Activated T-helper 1 cell treated with anti-CD3 and anti-CD28 coated beads, Interleukin-12 subunit alpha, Interleukin-12 subunit beta, Interleukin-2, Interleukin-4 antibody, amounts not matched to agents 30 ng/mL and 10 ng/mL and 1 ng/mL, durations not matched to agents 14 hours and 24 hours and 36 hours (primary cell): ENCODE measurements at regions not wholly inside any gene's neighbourhood (a gene's known extent, or its start where the extent isn't known, plus 50 kb on each side); places are given as distances from the start of the nearest gene placed in this dataset.

ENCODE experiments used
- DNase-seq: peaks from one replicate; pipeline ENCODE4 v3.0.0; 2021; ENCODE audit warnings: low spot score
- H3K27ac Mint-ChIP-seq: one replicate; pipeline ENCODE4 v1.8.0; 2021; ENCODE audit warnings: mild to moderate bottlenecking, mixed read lengths
- H3K27me3 Mint-ChIP-seq: one replicate; pipeline ENCODE4 v1.8.0; 2022; ENCODE audit warnings: mild to moderate bottlenecking, moderate library complexity, mixed read lengths; ENCODE audit not compliant: insufficient read depth
- H3K36me3 Mint-ChIP-seq: one replicate; pipeline ENCODE4 v1.8.0; 2021; ENCODE audit warnings: low read depth, mixed read lengths
- H3K4me1 Mint-ChIP-seq: one replicate; pipeline ENCODE4 v1.8.0; 2021; ENCODE audit warnings: low read depth, mixed read lengths
- H3K4me3 Mint-ChIP-seq: one replicate; pipeline ENCODE4 v1.8.0; 2021; ENCODE audit warnings: mild to moderate bottlenecking, moderate library complexity, mixed read lengths
- H3K9me3 Mint-ChIP-seq: one replicate; pipeline ENCODE4 v1.8.0; 2021; ENCODE audit warnings: mixed read lengths
- intact Hi-C: fragments of 100-400 bp; cut with micrococcal nuclease; formaldehyde crosslinking; loops from one replicate; pipeline ENCODE4 v1.15.1; 2024

- Mint-ChIP-seq H3K36me3 (no peaks in the 10 kb centered on the region), H3K4me1 (no peaks in the 10 kb centered on the region), H3K9me3 (no peaks in the 10 kb centered on the region), H3K27ac (no peak overlapping the region), H3K27me3 (no peaks in the 10 kb centered on the region), H3K4me3 (no peak overlapping the region)
- intact Hi-C loops = no loop called here
- DNase-seq = no peak
Measured at GRCh38 chr4:182018691-182019090, 224.5 kb upstream of the TENM3 start.

- Mint-ChIP-seq H3K9me3 (no peaks in the 10 kb centered on the region), H3K36me3 (no peaks in the 10 kb centered on the region), H3K4me3 (no peak overlapping the region), H3K4me1 (no peaks in the 10 kb centered on the region), H3K27ac (no peak overlapping the region), H3K27me3 (no peaks in the 10 kb centered on the region)
- no peak for DNase-seq
- intact Hi-C loops = no loop called here
Measured at GRCh38 chr4:182019148-182019652, 224.0 kb upstream of the TENM3 start.

DNA sequence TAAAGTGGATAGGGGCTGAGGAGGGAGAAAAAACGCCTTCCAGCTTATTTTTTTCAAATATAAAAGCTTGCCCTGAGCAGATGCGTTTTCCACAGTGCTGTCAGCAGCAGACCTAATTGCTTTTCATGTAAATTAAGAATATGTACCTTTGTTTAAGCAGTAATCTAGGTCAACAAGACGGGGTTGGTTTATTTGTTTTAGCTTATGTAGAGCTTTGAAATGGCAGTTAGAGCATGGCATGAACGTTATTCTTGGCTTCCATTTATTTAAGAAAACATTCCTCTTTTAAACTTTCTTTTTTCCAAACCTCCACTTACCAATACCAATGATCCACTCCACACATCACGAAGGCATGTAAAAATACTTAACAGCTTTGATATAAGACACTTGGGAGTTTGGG, 220.3 kb upstream of the TENM3 start:
- Mint-ChIP-seq H3K27me3 (no peaks in the 10 kb centered on the region), H3K9me3 (peaks cover 7% of the 10 kb centered on the region), H3K4me3 (no peak overlapping the region), H3K27ac (no peak overlapping the region), H3K36me3 (no peaks in the 10 kb centered on the region), H3K4me1 (no peaks in the 10 kb centered on the region)
- intact Hi-C loops = no loop called here
- no peak for DNase-seq

DNA sequence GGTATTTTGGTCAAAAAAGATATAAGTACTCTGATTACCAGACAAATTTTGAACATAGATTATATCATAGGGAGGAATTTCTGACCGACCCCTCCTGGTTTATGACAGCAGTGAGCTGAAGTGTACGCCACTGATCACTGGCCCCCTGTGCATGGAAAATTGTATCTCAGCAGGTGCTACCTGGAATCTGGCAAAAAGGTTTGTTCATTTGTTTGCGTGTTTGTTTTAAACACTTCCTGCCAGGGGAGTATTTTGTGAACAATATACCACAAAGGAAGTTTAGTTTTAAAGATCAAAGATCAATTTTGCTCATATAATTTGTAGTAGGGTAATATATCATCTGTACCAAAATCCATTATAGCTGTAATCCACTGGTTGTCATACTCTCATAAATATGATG, 219.7 kb upstream of the TENM3 start:
- H3K27ac Mint-ChIP-seq = no peak overlapping the region
- H3K36me3 Mint-ChIP-seq = no peaks in the 10 kb centered on the region
- DNase-seq = no peak
- H3K9me3 Mint-ChIP-seq = peaks cover 7% of the 10 kb centered on the region
- intact Hi-C loops = no loop called here
- no peaks in the 10 kb centered on the region for H3K4me1 Mint-ChIP-seq
- H3K27me3 Mint-ChIP-seq = no peaks in the 10 kb centered on the region
- H3K4me3 Mint-ChIP-seq = no peak overlapping the region

GRCh38 chr4:182042945-182043344, 200.3 kb upstream of the TENM3 start:
- Mint-ChIP-seq H3K4me1 (no peaks in the 10 kb centered on the region), H3K9me3 (no peaks in the 10 kb centered on the region), H3K27me3 (no peaks in the 10 kb centered on the region), H3K36me3 (no peaks in the 10 kb centered on the region), H3K27ac (no peak overlapping the region), H3K4me3 (no peak overlapping the region)
- intact Hi-C loops = no loop called here
- no peak for DNase-seq

- Mint-ChIP-seq H3K27me3 (no peaks in the 10 kb centered on the region), H3K9me3 (no peaks in the 10 kb centered on the region), H3K36me3 (no peaks in the 10 kb centered on the region), H3K27ac (no peak overlapping the region), H3K4me3 (no peak overlapping the region), H3K4me1 (no peaks in the 10 kb centered on the region)
- DNase-seq = no peak
- intact Hi-C loops = no loop called here
Measured at GRCh38 chr4:182048871-182049270, 194.3 kb upstream of the TENM3 start.

- no peak for DNase-seq
- H3K9me3 Mint-ChIP-seq = no peaks in the 10 kb centered on the region
- H3K36me3 Mint-ChIP-seq = no peaks in the 10 kb centered on the region
- no peaks in the 10 kb centered on the region for H3K27me3 Mint-ChIP-seq
- H3K4me1 Mint-ChIP-seq = no peaks in the 10 kb centered on the region
- intact Hi-C loops = no loop called here
- no peak overlapping the region for H3K4me3 Mint-ChIP-seq
- no peak overlapping the region for H3K27ac Mint-ChIP-seq
Measured at GRCh38 chr4:182056866-182057265, 186.3 kb upstream of the TENM3 start.

- H3K36me3 Mint-ChIP-seq = no peaks in the 10 kb centered on the region
- no peaks in the 10 kb centered on the region for H3K27me3 Mint-ChIP-seq
- no peak for DNase-seq
- no peaks in the 10 kb centered on the region for H3K4me1 Mint-ChIP-seq
- peaks cover 3% of the 10 kb centered on the region for H3K9me3 Mint-ChIP-seq
- intact Hi-C loops = no loop called here
- H3K4me3 Mint-ChIP-seq = no peak overlapping the region
- no peak overlapping the region for H3K27ac Mint-ChIP-seq
Measured at GRCh38 chr4:182062458-182062857, 180.7 kb upstream of the TENM3 start.

- H3K9me3 Mint-ChIP-seq = peaks cover 3% of the 10 kb centered on the region
- H3K27me3 Mint-ChIP-seq = no peaks in the 10 kb centered on the region
- H3K4me3 Mint-ChIP-seq = no peak overlapping the region
- no peaks in the 10 kb centered on the region for H3K36me3 Mint-ChIP-seq
- no peak overlapping the region for H3K27ac Mint-ChIP-seq
- no peaks in the 10 kb centered on the region for H3K4me1 Mint-ChIP-seq
- intact Hi-C loops = no loop called here
- no peak for DNase-seq
Measured at GRCh38 chr4:182062936-182063335, 180.3 kb upstream of the TENM3 start.

- no peaks in the 10 kb centered on the region for H3K36me3 Mint-ChIP-seq
- no peak overlapping the region for H3K27ac Mint-ChIP-seq
- H3K4me3 Mint-ChIP-seq = no peak overlapping the region
- intact Hi-C loops = no loop called here
- no peaks in the 10 kb centered on the region for H3K27me3 Mint-ChIP-seq
- peaks cover 3% of the 10 kb centered on the region for H3K9me3 Mint-ChIP-seq
- no peak for DNase-seq
- H3K4me1 Mint-ChIP-seq = no peaks in the 10 kb centered on the region
Measured at GRCh38 chr4:182063651-182064050, 179.6 kb upstream of the TENM3 start.

DNA sequence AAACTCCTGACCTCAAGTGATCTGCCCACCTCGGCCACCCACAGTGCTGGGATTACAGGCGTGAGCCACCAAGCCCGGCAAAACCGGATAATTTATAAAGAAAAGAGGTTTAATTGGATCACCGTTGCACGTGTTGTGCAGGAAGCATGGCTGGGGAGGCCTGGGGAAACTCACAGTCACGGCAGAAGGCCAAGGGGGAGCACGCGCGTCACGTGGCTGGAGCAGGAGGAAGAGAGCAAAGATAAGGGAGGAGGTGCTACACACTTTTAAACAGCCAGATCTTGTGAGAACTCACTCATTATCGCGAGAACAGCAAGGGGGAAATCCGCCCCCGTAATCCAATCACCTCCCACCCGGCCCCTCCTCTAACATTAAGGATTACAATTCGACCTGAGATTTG, 177.9 kb upstream of the TENM3 start:
- peaks cover 3% of the 10 kb centered on the region for H3K9me3 Mint-ChIP-seq
- H3K36me3 Mint-ChIP-seq = no peaks in the 10 kb centered on the region
- no peaks in the 10 kb centered on the region for H3K27me3 Mint-ChIP-seq
- H3K4me3 Mint-ChIP-seq = no peak overlapping the region
- intact Hi-C loops = no loop called here
- DNase-seq = no peak
- no peak overlapping the region for H3K27ac Mint-ChIP-seq
- H3K4me1 Mint-ChIP-seq = no peaks in the 10 kb centered on the region

DNA sequence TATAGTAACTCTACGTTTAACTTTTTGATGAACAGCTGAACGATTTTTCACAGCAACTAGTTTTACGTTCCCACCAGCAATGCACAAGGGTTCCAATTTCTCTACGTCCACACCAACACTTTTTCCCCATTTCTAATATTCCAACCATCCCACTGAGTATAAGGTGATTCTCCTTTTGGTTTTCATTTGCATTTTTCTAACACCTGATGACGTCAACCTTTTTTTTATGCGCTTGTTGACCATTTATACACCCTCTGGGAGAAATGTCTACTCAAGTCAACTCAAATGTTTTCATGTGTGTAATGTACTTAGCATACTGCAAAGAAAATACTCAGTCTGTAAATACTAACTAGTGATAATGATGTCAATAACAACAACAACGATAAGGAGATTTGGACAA, 177.2 kb upstream of the TENM3 start:
- no peak for DNase-seq
- H3K36me3 Mint-ChIP-seq = no peaks in the 10 kb centered on the region
- intact Hi-C loops = no loop called here
- H3K27ac Mint-ChIP-seq = no peak overlapping the region
- no peak overlapping the region for H3K4me3 Mint-ChIP-seq
- H3K9me3 Mint-ChIP-seq = peaks cover 3% of the 10 kb centered on the region
- H3K27me3 Mint-ChIP-seq = no peaks in the 10 kb centered on the region
- H3K4me1 Mint-ChIP-seq = no peaks in the 10 kb centered on the region

GRCh38 chr4:182067828-182068227, 175.4 kb upstream of the TENM3 start:
- DNase-seq = no peak
- Mint-ChIP-seq H3K4me3 (no peak overlapping the region), H3K27ac (no peak overlapping the region), H3K9me3 (peaks cover 3% of the 10 kb centered on the region), H3K4me1 (no peaks in the 10 kb centered on the region), H3K27me3 (no peaks in the 10 kb centered on the region), H3K36me3 (no peaks in the 10 kb centered on the region)
- intact Hi-C loops = no loop called here

DNA sequence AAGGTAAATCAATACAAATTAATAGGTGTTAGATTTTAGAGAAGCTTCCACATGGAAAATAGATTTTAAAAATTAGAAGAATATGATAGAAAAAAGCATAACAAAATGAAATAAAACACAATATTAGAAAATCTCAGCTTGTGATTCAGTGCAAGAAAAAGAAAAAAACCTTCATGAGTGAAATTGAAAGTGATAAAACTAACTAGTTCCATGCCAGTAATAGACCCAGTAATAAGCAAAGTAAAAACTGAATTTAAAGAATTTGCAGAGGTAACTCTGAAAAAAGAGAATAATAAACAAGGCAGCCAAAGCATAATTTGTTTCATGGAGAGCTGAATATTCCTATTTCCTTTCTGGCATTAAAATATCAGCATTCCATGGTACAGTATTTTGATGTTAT, 174.3 kb upstream of the TENM3 start:
- Mint-ChIP-seq H3K4me1 (no peaks in the 10 kb centered on the region), H3K9me3 (peaks cover 7% of the 10 kb centered on the region), H3K27me3 (no peaks in the 10 kb centered on the region), H3K36me3 (no peaks in the 10 kb centered on the region), H3K27ac (no peak overlapping the region), H3K4me3 (no peak overlapping the region)
- no peak for DNase-seq
- intact Hi-C loops = no loop called here
